PC-9 (cell line): ENCODE measurements at regions not wholly inside any gene's neighbourhood (a gene's known extent, or its start where the extent isn't known, plus 50 kb on each side); places are given as distances from the start of the nearest gene placed in this dataset.

Experiments used
- CTCF ChIP-seq: fragments of 200-600 bp; sonication (generic); conservative IDR thresholded peaks from 2 replicates; pipeline ENCODE4 v1.6.1; 2017; ENCODE audit warnings: mixed run types, antibody characterized with exemption, mild to moderate bottlenecking, moderate library complexity
- EZH2 ChIP-seq: fragments of 200-600 bp; sonication (generic); IDR thresholded peaks from 2 replicates; pipeline ENCODE4 v1.8.0; 2017; ENCODE audit warnings: antibody characterized with exemption, low read depth

GRCh38 chr22:49083607-49084006, 744.1 kb downstream of the BRD1 start:
- TF ChIP-seq CTCF: no peak
- TF ChIP-seq EZH2: no peak
